ENCODE measurements at regions not wholly inside any gene's neighbourhood (a gene's known extent, or its start where the extent isn't known, plus 50 kb on each side); places are given as distances from the start of the nearest gene placed in this dataset.

- DNase-seq (ENCODE audit: low read depth in 2 of 2): no peak
These were observed 55.2 kb upstream of the IL12B start for GRCh38 chr5:159385536-159385935.

GRCh38 chr5:159386028-159386711 is 55.9 kb upstream of the IL12B start:
- DNase-seq (ENCODE audit: low read depth in 2 of 2): no peak

- no peak for DNase-seq (ENCODE audit: low read depth in 2 of 2)
These were observed 62.6 kb upstream of the IL12B start for GRCh38 chr5:159392871-159393270.

- DNase-seq (ENCODE audit: low read depth in 2 of 2): no peak
These were observed 63.6 kb upstream of the IL12B start for GRCh38 chr5:159393854-159394274.

GRCh38 chr5:159395202-159395601 is 64.9 kb upstream of the IL12B start:
- DNase-seq (ENCODE audit: low read depth in 2 of 2): no peak

GRCh38 chr5:159398936-159399335 is 68.6 kb upstream of the IL12B start:
- DNase-seq (ENCODE audit: low read depth in 2 of 2): no peak

GRCh38 chr5:159400476-159400875 is 70.2 kb upstream of the IL12B start:
- DNase-seq (ENCODE audit: low read depth in 2 of 2): no peak

- DNase-seq (ENCODE audit: low read depth in 2 of 2): no peak
These were observed 72.0 kb upstream of the IL12B start for GRCh38 chr5:159402311-159402710.

- DNase-seq (ENCODE audit: low read depth in 2 of 2): no peak
These were observed 72.6 kb upstream of the IL12B start for GRCh38 chr5:159402856-159403255.

GRCh38 chr5:159403906-159404681 is 73.8 kb upstream of the IL12B start:
- DNase-seq (ENCODE audit: low read depth in 2 of 2): no peak

- no peak for DNase-seq (ENCODE audit: low read depth in 2 of 2)
These were observed 75.3 kb upstream of the IL12B start for GRCh38 chr5:159405611-159406031.

GRCh38 chr5:159406571-159406970 is 76.3 kb upstream of the IL12B start:
- no peak for DNase-seq (ENCODE audit: low read depth in 2 of 2)

- no peak for DNase-seq (ENCODE audit: low read depth in 2 of 2)
These were observed 79.5 kb upstream of the IL12B start for GRCh38 chr5:159409801-159410200.

GRCh38 chr5:159410480-159410879 is 80.2 kb upstream of the IL12B start:
- DNase-seq (ENCODE audit: low read depth in 2 of 2): no peak

- DNase-seq (ENCODE audit: low read depth in 2 of 2): no peak
These were observed 80.8 kb upstream of the IL12B start for GRCh38 chr5:159411115-159411514.

GRCh38 chr5:159412284-159413046 is 82.2 kb upstream of the IL12B start:
- peak; percentile 13 to 27 for DNase-seq (ENCODE audit: low read depth in 2 of 2)

GRCh38 chr5:159414021-159414420 is 83.7 kb upstream of the IL12B start:
- no peak for DNase-seq (ENCODE audit: low read depth in 2 of 2)

GRCh38 chr5:159415301-159415937 is 85.1 kb upstream of the IL12B start:
- no peak for DNase-seq (ENCODE audit: low read depth in 2 of 2)

- no peak for DNase-seq (ENCODE audit: low read depth in 2 of 2)
These were observed 86.2 kb upstream of the IL12B start for GRCh38 chr5:159416438-159416837.

- no peak for DNase-seq (ENCODE audit: low read depth in 2 of 2)
These were observed 86.9 kb upstream of the IL12B start for GRCh38 chr5:159417170-159417569.

- DNase-seq (ENCODE audit: low read depth in 2 of 2): no peak
These were observed 89.3 kb upstream of the IL12B start for GRCh38 chr5:159419576-159419975.

- no peak for DNase-seq (ENCODE audit: low read depth in 2 of 2)
These were observed 90.7 kb upstream of the IL12B start for GRCh38 chr5:159420940-159421339.

Data from stimulated activated CD4-positive, alpha-beta T cell treated with anti-CD3 and anti-CD28 coated beads, Interleukin-1b, Interleukin-23, amount 100 ng/mL, for 4 hours (primary cell).